ENCODE measurements at regions not wholly inside any gene's neighbourhood (a gene's known extent, or its start where the extent isn't known, plus 50 kb on each side); places are given as distances from the start of the nearest gene placed in this dataset.

GRCh38 chr3:13204177-13204581 lies 130.9 kb upstream of the IQSEC1 start (continued):
- no peak for TF ChIP-seq STAT1 (IDR thresholded peaks at IDR 0.05; ENCODE audit: unreplicated experiment)
- TF ChIP-seq CTCF (conservative IDR thresholded peaks at IDR 0.05; ENCODE audit: low read depth in 2 of 2): no peak; a peak in 1 of 4 replicates
- no peak for TF ChIP-seq CREB1 (CRISPR knock-in tag; IDR thresholded peaks at IDR 0.05; ENCODE audit: low read depth)
- TF ChIP-seq NANOG (IDR thresholded peaks at IDR 0.05; ENCODE audit: borderline replicate concordance): no peak
- no peak for TF ChIP-seq REST (IDR thresholded peaks at IDR 0.05; ENCODE audit: unreplicated experiment)

GRCh38 chr3:13203398-13204176 lies 130.4 kb upstream of the IQSEC1 start:
- peaks cover 10% of the 10 kb centered on the region for H3K27me3 Mint-ChIP-seq (ENCODE audit: insufficient read depth, low read depth, poor library complexity)
- no peak overlapping the region for H3K27ac Mint-ChIP-seq
- Histone ChIP-seq H4K20me1 (replicated peaks; ENCODE audit: insufficient read depth) (no peaks in the 10 kb centered on the region), H3K4me1 (ENCODE audit: insufficient read depth) (0 out of 2 replicates have a peak, but pooled peaks cover 2% of the 10 kb centered on the region), H3K9me2 (ENCODE audit: insufficient read depth) (no peaks in the 10 kb centered on the region), H2AFZ (no peak overlapping the region), H3F3A (replicated peaks; ENCODE audit: low read depth) (no peaks in the 10 kb centered on the region), H3K79me2 (replicated peaks; ENCODE audit: insufficient read depth) (no peaks in the 10 kb centered on the region), H3K36me3 (ENCODE audit: insufficient read depth) (no peaks in the 10 kb centered on the region), H3K4me2 (no peak overlapping the region), H3K4me3 (no peak overlapping the region), H3K27me3 (ENCODE audit: insufficient read depth) (no peaks in the 10 kb centered on the region), H3K27ac (ENCODE audit: low read depth) (no peak overlapping the region)
- H3K9me3 Mint-ChIP-seq: no peaks in the 10 kb centered on the region; the same call in 1 of the 3 replicates
- ATAC-seq (peak; percentile 42), DNase-seq (ENCODE audit: low spot score) (no peak)
- peaks cover 22% of the 10 kb centered on the region for H3K4me1 Mint-ChIP-seq
- no peak overlapping the region for H3K4me3 Mint-ChIP-seq
- H3K36me3 Mint-ChIP-seq (ENCODE audit: low read depth): no peaks in the 10 kb centered on the region; the same call in 2 of the 3 replicates
- TF ChIP-seq EZH2phosphoT487 (IDR thresholded peaks at IDR 0.05; ENCODE audit: unreplicated experiment): no peak
- TF ChIP-seq CREB1 (CRISPR knock-in tag; IDR thresholded peaks at IDR 0.05; ENCODE audit: low read depth): no peak
- no peak for TF ChIP-seq NANOG (IDR thresholded peaks at IDR 0.05; ENCODE audit: borderline replicate concordance)
- no peak for TF ChIP-seq JUNB (IDR thresholded peaks at IDR 0.05; ENCODE audit: unreplicated experiment)
- no peak for TF ChIP-seq STAT1 (IDR thresholded peaks at IDR 0.05; ENCODE audit: unreplicated experiment)
- no peak for TF ChIP-seq ZNF114 (CRISPR knock-in tag; IDR thresholded peaks at IDR 0.05)
- TF ChIP-seq EZH2 (IDR thresholded peaks at IDR 0.05; ENCODE audit: low read depth, unreplicated experiment): no peak
- no peak for TF ChIP-seq REST (IDR thresholded peaks at IDR 0.05; ENCODE audit: unreplicated experiment)
- TF ChIP-seq CTCF (conservative IDR thresholded peaks at IDR 0.05; ENCODE audit: low read depth in 2 of 2): no peak
- no peak for TF ChIP-seq ZNF331 (CRISPR knock-in tag; IDR thresholded peaks at IDR 0.05; ENCODE audit: low read depth)
